ENCODE measurements at regions not wholly inside any gene's neighbourhood (a gene's known extent, or its start where the extent isn't known, plus 50 kb on each side); places are given as distances from the start of the nearest gene placed in this dataset.

DNA sequence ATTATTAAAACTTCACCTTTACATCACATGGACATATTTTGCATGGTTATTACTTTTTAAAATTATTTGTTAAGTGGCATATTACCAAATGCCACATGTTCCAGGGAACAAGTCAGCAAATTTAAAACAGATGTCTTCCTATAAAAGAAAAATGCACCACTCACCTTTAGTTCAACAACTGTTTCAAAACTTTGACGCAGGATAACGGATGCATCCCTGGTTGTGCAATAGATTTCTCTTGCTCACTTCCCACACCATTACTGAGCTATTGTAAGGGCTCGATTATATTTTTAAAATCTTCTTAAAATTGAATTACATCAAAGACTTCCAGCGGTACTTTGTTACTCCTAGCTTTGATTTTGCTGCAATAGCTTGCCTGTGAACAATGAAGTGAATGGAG is 93.0 kb upstream of the ARHGAP24 start:
- in situ Hi-C loops (cut with HindIII; ENCODE audit: low sequenced_read_pairs): no loop called here

GRCh38 chr4:85391071-85391470 is 83.9 kb upstream of the ARHGAP24 start:
- in situ Hi-C loops (cut with HindIII; ENCODE audit: low sequenced_read_pairs): no loop called here

DNA sequence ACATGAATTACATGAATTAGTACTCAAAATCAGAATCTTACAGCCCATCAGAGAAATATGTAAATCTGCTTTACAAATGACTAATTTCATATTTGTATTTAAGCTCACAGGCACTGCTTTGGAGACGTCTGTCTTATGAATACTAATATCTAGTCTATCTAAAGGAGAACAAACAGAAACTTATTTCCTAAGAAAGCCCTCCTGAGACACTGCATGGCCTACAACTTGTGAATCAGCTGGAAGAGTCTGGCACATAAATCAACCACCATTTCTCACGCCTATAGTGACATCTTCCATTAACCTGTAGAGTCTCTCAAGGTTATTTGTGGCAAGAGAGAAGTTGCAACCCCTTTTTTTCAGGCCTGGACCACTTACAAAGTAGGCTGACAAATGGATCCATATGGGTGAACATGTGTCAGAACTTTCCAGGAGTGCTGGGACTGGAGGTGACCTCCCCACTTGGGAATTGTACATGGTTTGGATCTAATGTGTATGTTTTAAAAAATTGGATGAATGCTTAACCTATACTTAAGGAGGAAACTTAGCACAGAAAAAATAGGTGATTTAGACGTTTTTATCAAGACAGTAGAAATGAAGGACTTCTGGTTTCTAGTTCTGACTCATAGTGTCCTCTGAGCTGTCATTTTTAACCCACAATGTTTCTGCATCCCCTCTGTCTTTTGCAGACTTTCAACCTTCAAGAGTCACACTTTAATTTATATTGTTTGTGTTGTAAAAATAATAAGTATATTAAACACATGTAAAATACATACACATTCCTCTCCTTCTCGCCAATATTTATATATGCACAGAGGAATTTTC is 83.2 kb upstream of the ARHGAP24 start:
- in situ Hi-C loops (cut with HindIII; ENCODE audit: low sequenced_read_pairs): no loop called here

GRCh38 chr4:85393201-85393600 is 81.7 kb upstream of the ARHGAP24 start:
- in situ Hi-C loops (cut with HindIII; ENCODE audit: low sequenced_read_pairs): no loop called here

DNA sequence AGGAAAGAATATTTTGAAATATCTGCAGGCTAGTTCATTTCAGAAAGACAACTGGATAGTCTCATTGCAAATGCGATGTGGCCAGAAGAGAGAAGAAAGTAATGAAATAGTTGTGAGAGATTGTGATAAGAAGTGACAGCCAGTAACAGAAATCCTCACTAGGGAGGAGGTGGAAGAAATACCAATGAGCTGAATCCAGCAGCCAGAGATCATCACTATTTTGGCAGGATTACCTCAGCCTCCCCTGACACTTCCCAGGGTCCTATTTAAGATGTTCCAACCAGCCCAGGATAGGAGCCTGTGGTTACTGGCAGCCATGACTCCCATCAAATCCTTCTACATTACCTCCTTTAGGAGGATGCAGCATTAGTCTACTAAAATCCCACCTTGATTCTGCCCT is 76.7 kb upstream of the ARHGAP24 start:
- in situ Hi-C loops (cut with HindIII; ENCODE audit: low sequenced_read_pairs): loop anchor here (5.0 kb wide), 1 partner anchor 51 kb away; no protein-coding TSS in a partner anchor

DNA sequence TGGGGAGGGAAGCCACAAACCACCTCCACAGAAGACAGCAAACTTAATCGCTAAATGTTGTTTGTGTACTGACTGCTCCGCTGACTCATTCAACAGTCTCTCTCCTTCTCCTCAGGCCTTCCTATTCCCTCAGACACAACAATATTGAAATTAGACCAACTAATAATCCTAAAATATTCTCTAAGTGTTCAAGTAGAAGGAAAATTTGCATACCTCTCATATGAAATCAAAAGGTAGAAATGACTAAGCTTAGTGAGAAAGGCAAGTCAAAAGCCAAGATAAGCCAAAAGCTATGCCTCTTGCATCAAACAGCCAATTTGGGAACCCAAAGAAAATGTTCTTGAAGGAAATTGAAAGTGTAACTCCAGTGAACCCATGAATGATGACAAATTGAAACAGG is 75.7 kb upstream of the ARHGAP24 start:
- in situ Hi-C loops (cut with HindIII; ENCODE audit: low sequenced_read_pairs): loop anchor here (5.0 kb wide), 1 partner anchor 52 kb away; no protein-coding TSS in a partner anchor

- in situ Hi-C loops (cut with HindIII; ENCODE audit: low sequenced_read_pairs): loop anchor here (5.0 kb wide), 1 partner anchor 340 kb away; no protein-coding TSS in a partner anchor
These were observed 72.6 kb upstream of the ARHGAP24 start for GRCh38 chr4:85402371-85402770.

DNA sequence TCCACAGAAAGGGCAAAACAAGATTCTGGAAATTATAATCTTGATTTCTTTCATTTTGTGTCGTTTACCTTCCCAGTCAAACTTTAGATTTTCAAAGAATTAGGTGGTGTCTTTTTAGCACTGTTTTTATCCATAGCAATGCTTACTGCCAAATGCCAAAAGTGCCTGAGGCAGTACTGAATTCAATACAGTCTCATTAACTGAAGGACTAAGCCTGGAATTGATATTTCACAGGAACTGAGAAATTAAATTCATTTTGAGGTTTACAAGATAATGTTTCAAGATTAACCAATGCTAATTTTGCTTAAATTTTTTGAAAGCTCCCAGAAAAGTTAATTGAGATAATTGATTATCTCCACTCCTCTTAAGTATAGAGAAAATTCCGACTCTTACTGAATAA is 68.8 kb upstream of the ARHGAP24 start:
- in situ Hi-C loops (cut with HindIII; ENCODE audit: low sequenced_read_pairs): no loop called here

DNA sequence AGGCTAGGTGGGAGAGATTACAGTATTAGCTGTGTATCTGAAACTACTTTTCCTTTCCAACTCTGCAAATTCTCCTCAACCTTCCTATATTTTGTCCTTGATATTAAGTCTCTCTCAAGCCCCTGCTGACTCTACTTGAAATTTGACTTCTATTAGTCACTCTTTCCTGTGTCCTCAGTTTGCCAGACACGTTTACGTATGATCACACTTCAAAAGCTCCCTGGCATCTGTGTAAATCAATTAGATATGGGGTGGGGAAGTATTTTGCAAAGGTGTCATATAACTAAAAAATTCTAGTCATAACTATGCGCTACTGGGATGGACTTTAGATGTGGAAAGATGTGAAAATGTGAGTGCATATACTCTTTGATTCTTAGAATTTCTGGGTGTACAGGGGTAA is 67.4 kb upstream of the ARHGAP24 start:
- in situ Hi-C loops (cut with HindIII; ENCODE audit: low sequenced_read_pairs): no loop called here

DNA sequence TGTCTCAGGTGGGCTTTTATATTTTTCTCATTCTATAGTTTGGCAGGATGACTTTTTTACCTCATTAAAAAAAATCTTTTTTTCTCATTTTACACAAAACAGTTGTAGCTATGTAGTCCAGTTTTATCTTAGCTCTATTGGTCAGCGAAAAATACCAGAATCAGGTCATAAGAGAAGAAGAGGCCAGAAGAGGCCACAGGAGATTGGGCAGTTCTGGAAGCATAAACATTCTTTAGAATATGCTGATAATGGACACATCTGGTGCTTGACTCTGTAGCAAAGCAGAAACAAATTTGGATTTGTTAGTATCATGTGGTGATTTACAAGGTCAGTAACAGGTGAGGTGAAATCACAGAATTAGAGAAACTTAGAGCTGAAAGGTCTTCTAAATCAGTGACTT is 66.6 kb upstream of the ARHGAP24 start:
- in situ Hi-C loops (cut with HindIII; ENCODE audit: low sequenced_read_pairs): no loop called here

DNA sequence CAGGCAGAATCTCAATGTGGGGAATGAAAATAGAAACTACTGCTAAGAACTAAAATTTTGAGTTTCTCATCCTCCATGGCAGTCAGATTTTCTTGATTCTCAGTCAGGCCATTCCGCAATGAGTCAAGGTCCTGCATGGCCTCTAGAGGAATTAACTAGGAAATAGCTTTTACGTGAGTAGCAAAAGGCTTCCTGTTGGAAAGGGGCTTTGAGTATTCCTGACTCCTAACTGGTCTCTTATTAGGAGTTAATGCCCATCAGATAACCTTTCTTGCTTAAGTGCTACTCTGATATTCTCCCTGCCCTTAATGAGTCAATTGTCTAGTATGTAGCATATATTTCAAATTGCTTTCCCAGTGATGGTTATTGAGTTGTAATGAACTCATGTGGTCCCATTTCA is 65.7 kb upstream of the ARHGAP24 start:
- in situ Hi-C loops (cut with HindIII; ENCODE audit: low sequenced_read_pairs): no loop called here

DNA sequence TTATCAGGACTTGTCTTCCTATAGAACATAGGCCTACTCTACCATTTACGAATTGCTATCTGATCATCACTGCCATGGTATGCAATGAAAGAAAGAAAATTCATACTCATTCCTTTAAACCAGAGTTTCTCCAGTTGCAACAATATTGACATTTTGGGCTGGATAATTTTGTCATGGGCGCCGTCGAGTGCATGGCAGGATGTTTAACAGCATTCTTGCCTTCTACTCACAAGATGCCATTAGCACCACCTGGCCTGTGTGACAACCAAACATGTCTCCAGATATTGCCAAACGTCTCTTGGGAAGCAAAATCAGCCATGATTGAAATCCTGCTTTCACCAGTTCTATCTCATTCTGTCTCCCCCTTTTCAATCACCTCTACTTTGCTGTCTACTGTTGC is 63.6 kb upstream of the ARHGAP24 start:
- in situ Hi-C loops (cut with HindIII; ENCODE audit: low sequenced_read_pairs): no loop called here

DNA sequence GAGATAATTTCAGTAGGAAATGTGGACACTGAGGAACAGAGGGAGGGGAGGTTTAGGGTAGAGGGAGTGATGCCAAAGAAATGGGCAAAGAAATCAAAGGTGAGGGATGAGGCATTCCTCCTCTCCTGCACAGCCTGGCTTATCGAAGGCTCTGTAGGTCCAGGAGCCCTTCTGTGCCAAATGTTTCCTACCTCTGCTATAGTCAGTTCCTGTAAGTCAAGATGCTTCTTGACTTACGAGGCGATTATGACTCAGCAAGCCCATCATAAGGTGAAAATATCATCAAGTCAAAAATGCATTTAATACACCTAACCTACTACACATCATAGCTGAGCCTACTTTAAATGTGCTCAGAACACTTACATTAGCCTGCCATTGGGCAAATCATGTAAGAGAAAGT is 60.0 kb upstream of the ARHGAP24 start:
- in situ Hi-C loops (cut with HindIII; ENCODE audit: low sequenced_read_pairs): no loop called here

DNA sequence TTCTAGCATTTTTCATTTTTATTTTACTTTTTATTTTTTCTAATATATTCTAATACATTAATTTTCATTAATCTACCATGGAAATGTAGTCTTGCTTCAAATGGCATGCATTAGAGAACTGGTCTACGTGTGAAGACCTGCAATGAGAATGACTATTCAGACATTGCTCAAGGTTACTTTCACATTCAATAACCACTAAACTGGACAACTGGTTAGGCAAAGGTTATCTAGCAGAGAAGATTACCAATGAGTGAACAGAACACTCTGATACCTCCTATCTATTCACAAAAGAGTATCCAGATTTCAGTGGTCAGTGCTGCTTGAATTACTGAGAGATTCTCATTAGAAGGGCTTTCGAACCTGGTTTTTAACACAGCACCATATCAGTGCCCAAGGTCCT is 58.9 kb upstream of the ARHGAP24 start:
- in situ Hi-C loops (cut with HindIII; ENCODE audit: low sequenced_read_pairs): no loop called here

GRCh38 chr4:85419103-85419502 is 55.8 kb upstream of the ARHGAP24 start:
- in situ Hi-C loops (cut with HindIII; ENCODE audit: low sequenced_read_pairs): no loop called here

- in situ Hi-C loops (cut with HindIII; ENCODE audit: low sequenced_read_pairs): no loop called here
These were observed 54.1 kb upstream of the ARHGAP24 start for GRCh38 chr4:85420831-85421230.

GRCh38 chr4:85423431-85423830 is 51.5 kb upstream of the ARHGAP24 start:
- in situ Hi-C loops (cut with HindIII; ENCODE audit: low sequenced_read_pairs): no loop called here
